Endothelial cell of umbilical vein (primary cell): ENCODE measurements at regions not wholly inside any gene's neighbourhood (a gene's known extent, or its start where the extent isn't known, plus 50 kb on each side); places are given as distances from the start of the nearest gene placed in this dataset.

Experiments
- EZH2 ChIP-seq: IDR thresholded peaks from 2 replicates; pipeline ENCODE4 v1.6.1; 2012; ENCODE audit warnings: borderline replicate concordance, low read depth, mild to moderate bottlenecking, moderate library complexity, low read length, inconsistent platforms; ENCODE audit not compliant: severe bottlenecking
- FOS ChIP-seq: IDR thresholded peaks from 2 replicates; pipeline ENCODE4 v1.6.1; 2011; ENCODE audit warnings: mild to moderate bottlenecking, low read length, moderate library complexity, borderline replicate concordance; ENCODE audit not compliant: insufficient read depth
- GATA2 ChIP-seq: IDR thresholded peaks from 2 replicates; pipeline ENCODE4 v1.7.0; 2011; ENCODE audit warnings: low read depth, mild to moderate bottlenecking, moderate library complexity, mixed read lengths, low read length; ENCODE audit not compliant: insufficient read length, insufficient read depth
- JUN ChIP-seq: IDR thresholded peaks from 2 replicates; pipeline ENCODE4 v1.6.1; 2011; ENCODE audit warnings: borderline replicate concordance, low read depth; ENCODE audit not compliant: insufficient read length, insufficient read depth
- MYC ChIP-seq: IDR thresholded peaks from one replicate; pipeline ENCODE4 v1.6.1; 2011; ENCODE audit warnings: mild to moderate bottlenecking, low read depth, low read length
- POLR2A ChIP-seq: IDR thresholded peaks from 2 replicates; pipeline ENCODE4 v1.6.1; 2012; ENCODE audit warnings: low read depth, mild to moderate bottlenecking, control low read depth, low read length
- POLR2AphosphoS5 ChIP-seq: IDR thresholded peaks from 2 replicates; pipeline ENCODE4 v1.6.1; 2012; ENCODE audit warnings: low read depth, mild to moderate bottlenecking, control low read depth, low read length, moderate library complexity; ENCODE audit not compliant: insufficient read depth
- TF ChIP-seq, protein P1 (sequence below): IDR thresholded peaks from 2 replicates; pipeline ENCODE4 v1.6.1; 2011; ENCODE audit not compliant: insufficient read depth, insufficient read length
- TF ChIP-seq, protein P2 (sequence below), 2 donors: IDR thresholded peaks; 1 replicate in 1 of 2; 2 replicates in 1 of 2; pipeline ENCODE4 v1.5.1; 2011; ENCODE audit warnings: low read length in 2 of 2, mild to moderate bottlenecking in 2 of 2, moderate library complexity in 2 of 2, control low read depth in 1 of 2, inconsistent platforms in 1 of 2, low read depth in 1 of 2; ENCODE audit not compliant: insufficient read depth in 1 of 2; ENCODE audit errors: extremely low read depth in 1 of 2

DNA sequence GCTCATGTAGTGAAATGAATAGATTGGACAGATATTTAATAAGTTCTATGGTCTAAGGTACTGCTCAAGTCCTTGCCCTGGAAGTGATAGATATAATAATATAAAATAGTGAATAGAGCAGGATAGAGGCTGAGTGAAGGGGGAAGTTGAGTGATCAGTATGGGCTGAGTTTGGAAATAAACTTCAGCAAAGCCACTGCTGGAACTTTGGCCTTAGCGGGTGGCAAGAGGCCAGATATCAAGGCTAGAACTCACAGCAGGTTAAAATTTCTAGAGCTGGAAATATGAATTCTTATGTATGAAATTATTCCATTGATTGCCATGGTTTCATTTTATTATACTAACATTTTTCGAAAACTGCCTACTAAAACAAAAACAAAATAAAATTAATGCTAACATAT is 267.6 kb upstream of the DPH6 start:
- TF ChIP-seq, protein P1, sequence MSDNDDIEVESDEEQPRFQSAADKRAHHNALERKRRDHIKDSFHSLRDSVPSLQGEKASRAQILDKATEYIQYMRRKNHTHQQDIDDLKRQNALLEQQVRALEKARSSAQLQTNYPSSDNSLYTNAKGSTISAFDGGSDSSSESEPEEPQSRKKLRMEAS: no peak
- TF ChIP-seq, protein P2, sequence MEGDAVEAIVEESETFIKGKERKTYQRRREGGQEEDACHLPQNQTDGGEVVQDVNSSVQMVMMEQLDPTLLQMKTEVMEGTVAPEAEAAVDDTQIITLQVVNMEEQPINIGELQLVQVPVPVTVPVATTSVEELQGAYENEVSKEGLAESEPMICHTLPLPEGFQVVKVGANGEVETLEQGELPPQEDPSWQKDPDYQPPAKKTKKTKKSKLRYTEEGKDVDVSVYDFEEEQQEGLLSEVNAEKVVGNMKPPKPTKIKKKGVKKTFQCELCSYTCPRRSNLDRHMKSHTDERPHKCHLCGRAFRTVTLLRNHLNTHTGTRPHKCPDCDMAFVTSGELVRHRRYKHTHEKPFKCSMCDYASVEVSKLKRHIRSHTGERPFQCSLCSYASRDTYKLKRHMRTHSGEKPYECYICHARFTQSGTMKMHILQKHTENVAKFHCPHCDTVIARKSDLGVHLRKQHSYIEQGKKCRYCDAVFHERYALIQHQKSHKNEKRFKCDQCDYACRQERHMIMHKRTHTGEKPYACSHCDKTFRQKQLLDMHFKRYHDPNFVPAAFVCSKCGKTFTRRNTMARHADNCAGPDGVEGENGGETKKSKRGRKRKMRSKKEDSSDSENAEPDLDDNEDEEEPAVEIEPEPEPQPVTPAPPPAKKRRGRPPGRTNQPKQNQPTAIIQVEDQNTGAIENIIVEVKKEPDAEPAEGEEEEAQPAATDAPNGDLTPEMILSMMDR (IDR thresholded peaks at IDR 0.05; ENCODE audit: extremely low read depth in 1 of 2, insufficient read depth in 1 of 2, low read depth in 1 of 2, low read length in 2 of 2): no peak
- no peak for TF ChIP-seq POLR2A
- no peak for TF ChIP-seq EZH2
- TF ChIP-seq POLR2AphosphoS5: no peak
- no peak for TF ChIP-seq FOS
- TF ChIP-seq MYC: no peak
- no peak for TF ChIP-seq GATA2
- TF ChIP-seq JUN: no peak
